ENCODE measurements at regions not wholly inside any gene's neighbourhood (a gene's known extent, or its start where the extent isn't known, plus 50 kb on each side); places are given as distances from the start of the nearest gene placed in this dataset.

- TF ChIP-seq CTCF (IDR thresholded peaks at IDR 0.05) (no peak), POLR2A (IDR thresholded peaks at IDR 0.05) (no peak)
Observed at GRCh38 chr11:123308077-123308476, 113.0 kb upstream of the CLMP start.

All from stomach (tissue), 4 donors.